ENCODE measurements at regions not wholly inside any gene's neighbourhood (a gene's known extent, or its start where the extent isn't known, plus 50 kb on each side); places are given as distances from the start of the nearest gene placed in this dataset.

DNA sequence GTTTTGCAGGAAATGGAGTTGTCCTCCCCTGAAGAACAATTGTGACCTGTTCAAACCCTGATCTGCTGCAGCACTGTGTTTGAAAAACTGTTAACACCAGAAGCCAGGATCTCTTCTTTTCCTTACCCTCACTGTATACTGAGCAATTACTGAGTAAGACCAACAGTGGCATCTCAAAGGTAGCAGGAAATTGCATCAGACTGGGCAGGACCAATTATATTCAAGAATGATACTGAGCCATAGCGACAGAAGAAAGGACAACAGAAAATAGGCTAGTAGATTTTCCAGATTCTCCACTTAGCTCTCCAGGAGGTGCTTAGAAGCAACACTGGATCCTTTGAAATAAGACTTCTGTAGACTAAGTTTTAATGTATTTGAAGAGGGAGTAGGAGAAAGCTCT, 57.4 kb upstream of the INHBA start:
- no peaks in the 10 kb centered on the region for H3K36me3 Mint-ChIP-seq (ENCODE audit: insufficient read depth)
- no peak for TF ChIP-seq CTCF (IDR thresholded peaks at IDR 0.05; ENCODE audit: unreplicated experiment)
- H3K27ac Mint-ChIP-seq: no peak overlapping the region
- H3K9me3 Mint-ChIP-seq (ENCODE audit: low read depth): peaks cover 28% of the 10 kb centered on the region
- no peaks in the 10 kb centered on the region for H3K4me1 Mint-ChIP-seq (ENCODE audit: low read depth)
- no peak overlapping the region for H3K4me3 Mint-ChIP-seq (ENCODE audit: low read depth)
- no peaks in the 10 kb centered on the region for H3K27me3 Mint-ChIP-seq
- no peak for DNase-seq (ENCODE audit: low spot score, unreplicated experiment)

GRCh38 chr7:41758321-41758720, 55.4 kb upstream of the INHBA start:
- peaks cover 38% of the 10 kb centered on the region for H3K9me3 Mint-ChIP-seq (ENCODE audit: low read depth)
- no peaks in the 10 kb centered on the region for H3K27me3 Mint-ChIP-seq
- TF ChIP-seq CTCF (IDR thresholded peaks at IDR 0.05; ENCODE audit: unreplicated experiment): no peak
- H3K36me3 Mint-ChIP-seq (ENCODE audit: insufficient read depth): no peaks in the 10 kb centered on the region
- DNase-seq (ENCODE audit: low spot score, unreplicated experiment): no peak
- H3K4me3 Mint-ChIP-seq (ENCODE audit: low read depth): no peak overlapping the region
- no peak overlapping the region for H3K27ac Mint-ChIP-seq
- no peaks in the 10 kb centered on the region for H3K4me1 Mint-ChIP-seq (ENCODE audit: low read depth)

- H3K9me3 Mint-ChIP-seq (ENCODE audit: low read depth): peaks cover 45% of the 10 kb centered on the region
Observed at GRCh38 chr7:41756650-41757182, 53.8 kb upstream of the INHBA start.

DNA sequence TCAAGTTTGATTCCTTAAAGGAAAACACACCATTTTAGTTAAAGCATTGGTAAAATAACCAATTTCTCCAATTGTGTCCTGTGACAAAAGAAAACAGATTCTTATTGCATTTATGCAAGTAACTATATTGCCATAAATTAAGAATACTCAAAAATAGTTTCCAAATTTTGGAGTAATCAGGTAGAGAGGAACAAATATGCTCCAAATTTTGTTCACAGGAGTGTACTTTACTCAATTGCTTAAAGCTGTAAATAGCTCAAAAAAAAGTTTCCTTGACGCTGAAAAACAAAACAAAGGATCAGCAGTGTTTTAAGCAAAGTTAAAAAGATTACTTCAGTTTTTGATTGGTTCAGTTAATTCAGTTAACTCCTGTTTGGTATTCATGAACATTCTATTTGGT, 52.2 kb upstream of the INHBA start:
- Mint-ChIP-seq H3K36me3 (ENCODE audit: insufficient read depth) (no peaks in the 10 kb centered on the region), H3K4me1 (ENCODE audit: low read depth) (no peaks in the 10 kb centered on the region), H3K9me3 (ENCODE audit: low read depth) (peaks cover 40% of the 10 kb centered on the region), H3K27me3 (no peaks in the 10 kb centered on the region), H3K27ac (no peak overlapping the region), H3K4me3 (ENCODE audit: low read depth) (no peak overlapping the region)
- no peak for TF ChIP-seq CTCF (IDR thresholded peaks at IDR 0.05; ENCODE audit: unreplicated experiment)
- DNase-seq (ENCODE audit: low spot score, unreplicated experiment): no peak

More at GRCh38 chr7:41756650-41757182, 53.8 kb upstream of the INHBA start:
- no peak overlapping the region for H3K27ac Mint-ChIP-seq
- no peaks in the 10 kb centered on the region for H3K36me3 Mint-ChIP-seq (ENCODE audit: insufficient read depth)
- no peaks in the 10 kb centered on the region for H3K27me3 Mint-ChIP-seq
- no peak overlapping the region for H3K4me3 Mint-ChIP-seq (ENCODE audit: low read depth)
- no peak for TF ChIP-seq CTCF (IDR thresholded peaks at IDR 0.05; ENCODE audit: unreplicated experiment)
- DNase-seq (ENCODE audit: low spot score, unreplicated experiment): no peak
- no peaks in the 10 kb centered on the region for H3K4me1 Mint-ChIP-seq (ENCODE audit: low read depth)

GRCh38 chr7:41754046-41754445, 51.2 kb upstream of the INHBA start:
- Mint-ChIP-seq H3K36me3 (ENCODE audit: insufficient read depth) (no peaks in the 10 kb centered on the region), H3K9me3 (ENCODE audit: low read depth) (peaks cover 35% of the 10 kb centered on the region), H3K27ac (no peak overlapping the region), H3K4me1 (ENCODE audit: low read depth) (no peaks in the 10 kb centered on the region), H3K27me3 (no peaks in the 10 kb centered on the region), H3K4me3 (ENCODE audit: low read depth) (no peak overlapping the region)
- no peak for TF ChIP-seq CTCF (IDR thresholded peaks at IDR 0.05; ENCODE audit: unreplicated experiment)
- no peak for DNase-seq (ENCODE audit: low spot score, unreplicated experiment)

All from progenitor cell of endocrine pancreas (in vitro differentiated cells).